Activated CD4-positive, alpha-beta memory T cell treated with anti-CD3 and anti-CD28 coated beads, Interleukin-2, amount 10 ng/mL, durations not matched to agents 7 days and 5 days (primary cell): ENCODE measurements at regions not wholly inside any gene's neighbourhood (a gene's known extent, or its start where the extent isn't known, plus 50 kb on each side); places are given as distances from the start of the nearest gene placed in this dataset.

Experiments
- CTCF ChIA-PET: fragments of 350-600 bp; sonication (Branson Sonifier 250); formaldehyde crosslinking; loops from one replicate; lab custom pipeline; 2021; ENCODE audit warnings: antibody characterized with exemption, inconsistent platforms; lab: Charles Lee
- POLR2A ChIA-PET: fragments of 350-600 bp; sonication (Branson Sonifier 250); formaldehyde crosslinking; loops from one replicate; lab custom pipeline; 2021; ENCODE audit warnings: antibody characterized with exemption; lab: Charles Lee
- DNase-seq: peaks from one replicate; pipeline ENCODE4 v3.0.0-alpha.2; 2020
- H3K27ac Mint-ChIP-seq: one replicate; pipeline ENCODE4 v1.8.0; 2021; ENCODE audit warnings: mild to moderate bottlenecking, mixed read lengths
- H3K27me3 Mint-ChIP-seq: one replicate; pipeline ENCODE4 v1.8.0; 2021; ENCODE audit warnings: mixed read lengths
- H3K36me3 Mint-ChIP-seq: one replicate; pipeline ENCODE4 v1.8.0; 2021; ENCODE audit warnings: low read depth, mixed read lengths
- H3K4me1 Mint-ChIP-seq: one replicate; pipeline ENCODE4 v1.8.0; 2021; ENCODE audit warnings: mixed read lengths
- H3K4me3 Mint-ChIP-seq: one replicate; pipeline ENCODE4 v1.8.0; 2021; ENCODE audit warnings: mild to moderate bottlenecking, mixed read lengths
- H3K9me3 Mint-ChIP-seq: one replicate; pipeline ENCODE4 v1.8.0; 2021; ENCODE audit warnings: mixed read lengths

DNA sequence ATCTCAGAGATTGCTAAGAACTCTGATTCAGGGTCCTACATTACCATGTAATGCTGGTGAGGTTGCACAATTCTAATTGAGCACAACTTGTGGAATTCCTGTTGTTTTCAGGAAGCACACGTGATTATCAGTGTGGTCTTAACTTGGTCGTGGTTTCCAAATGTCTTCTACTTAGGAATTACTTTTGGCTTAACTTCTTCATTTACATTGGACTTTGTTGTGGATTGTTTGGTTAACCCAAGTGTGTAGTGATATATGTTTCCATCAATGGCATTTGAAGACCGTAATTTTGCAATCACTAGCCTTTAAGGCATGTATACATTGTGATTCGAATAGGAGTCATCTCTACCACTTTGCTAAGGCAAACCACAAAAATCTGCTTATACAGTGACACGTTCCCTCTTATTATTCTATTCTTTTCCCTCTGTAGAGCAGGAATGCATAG is 373.3 kb downstream of the IRS1 start:
- CTCF ChIA-PET: no interaction called here
- DNase-seq: no peak
- POLR2A ChIA-PET: no interaction called here
- peaks cover 23% of the 10 kb centered on the region for H3K27me3 Mint-ChIP-seq
- no peak overlapping the region for H3K4me3 Mint-ChIP-seq
- no peaks in the 10 kb centered on the region for H3K9me3 Mint-ChIP-seq
- H3K36me3 Mint-ChIP-seq: no peaks in the 10 kb centered on the region
- peaks cover 32% of the 10 kb centered on the region for H3K4me1 Mint-ChIP-seq
- no peak overlapping the region for H3K27ac Mint-ChIP-seq

DNA sequence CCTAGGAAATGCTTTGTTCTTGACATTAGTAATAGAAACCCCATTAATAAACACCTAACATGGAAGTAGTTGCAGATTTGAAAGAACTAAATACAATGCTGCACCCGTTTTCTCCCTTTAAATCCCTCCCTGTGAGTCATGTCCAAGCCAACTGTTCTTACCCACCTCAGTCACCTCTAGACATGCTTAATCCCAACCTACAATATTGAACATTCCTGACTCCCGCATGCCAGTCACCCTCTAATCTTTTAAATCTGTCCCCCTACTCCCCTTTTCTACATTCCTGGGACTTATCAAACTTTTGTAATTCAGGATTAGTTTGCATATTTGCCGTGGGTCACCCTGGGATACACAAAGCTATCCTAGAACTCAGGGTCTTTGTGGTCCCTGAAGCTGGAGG is 374.6 kb downstream of the IRS1 start:
- no peak overlapping the region for H3K4me3 Mint-ChIP-seq
- ChIA-PET CTCF (no interaction called here), POLR2A (no interaction called here)
- H3K27ac Mint-ChIP-seq: no peak overlapping the region
- peaks cover 36% of the 10 kb centered on the region for H3K4me1 Mint-ChIP-seq
- H3K27me3 Mint-ChIP-seq: peaks cover 17% of the 10 kb centered on the region
- no peaks in the 10 kb centered on the region for H3K36me3 Mint-ChIP-seq
- no peak for DNase-seq
- H3K9me3 Mint-ChIP-seq: no peaks in the 10 kb centered on the region

DNA sequence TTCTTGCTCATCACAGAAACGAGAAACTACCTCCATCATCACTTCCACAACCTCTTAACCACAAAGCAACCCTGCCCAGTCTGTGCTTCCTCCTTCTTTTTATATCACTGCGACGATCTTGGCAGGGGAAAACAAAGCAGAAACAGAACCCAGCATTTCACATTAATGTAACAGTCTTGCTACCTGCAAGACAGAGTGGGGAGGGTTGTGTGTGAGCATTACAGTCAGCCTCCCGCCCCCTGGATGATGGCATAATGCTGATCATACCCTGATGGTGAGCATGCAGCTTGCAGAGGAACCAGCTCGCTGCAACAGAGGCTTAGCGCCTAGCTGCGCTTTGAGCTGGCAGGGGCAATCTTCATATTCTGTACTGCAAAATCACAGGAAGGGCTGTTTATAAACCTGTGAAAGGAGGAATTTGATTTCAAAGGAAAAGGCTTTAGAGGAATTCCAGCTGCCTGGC is 376.1 kb downstream of the IRS1 start:
- H3K27me3 Mint-ChIP-seq: peaks cover 14% of the 10 kb centered on the region
- peak overlapping the region; percentile 52 for H3K4me3 Mint-ChIP-seq
- H3K9me3 Mint-ChIP-seq: no peaks in the 10 kb centered on the region
- CTCF ChIA-PET: interaction anchor here (1.0 to 1.5 kb wide), 4 partner anchors 9 to 379 kb away, joined by 3 to 5 read pairs (median 4); no protein-coding TSS in a partner anchor
- peaks cover 36% of the 10 kb centered on the region for H3K4me1 Mint-ChIP-seq
- POLR2A ChIA-PET: interaction anchor here (0.7 to 1.2 kb wide), 2 partner anchors 227 to 229 kb away, joined by 3 read pairs; no protein-coding TSS in a partner anchor
- DNase-seq: peak; percentile 72
- H3K27ac Mint-ChIP-seq: peak overlapping the region; percentile 38
- H3K36me3 Mint-ChIP-seq: no peaks in the 10 kb centered on the region

- DNase-seq: no peak
- H3K27ac Mint-ChIP-seq: no peak overlapping the region
- POLR2A ChIA-PET: no interaction called here
These were observed 379.0 kb downstream of the IRS1 start for GRCh38 chr2:226420646-226421045.

GRCh38 chr2:226418521-226418920 is 381.1 kb downstream of the IRS1 start:
- DNase-seq: no peak
- ChIA-PET CTCF (no interaction called here), POLR2A (no interaction called here)
- Mint-ChIP-seq H3K27ac (no peak overlapping the region), H3K27me3 (peaks cover 3% of the 10 kb centered on the region), H3K36me3 (no peaks in the 10 kb centered on the region), H3K4me1 (peaks cover 14% of the 10 kb centered on the region), H3K9me3 (no peaks in the 10 kb centered on the region), H3K4me3 (no peak overlapping the region)

More at GRCh38 chr2:226420646-226421045, 379.0 kb downstream of the IRS1 start:
- H3K27me3 Mint-ChIP-seq: peaks cover 15% of the 10 kb centered on the region
- no peaks in the 10 kb centered on the region for H3K9me3 Mint-ChIP-seq
- H3K4me3 Mint-ChIP-seq: no peak overlapping the region
- peaks cover 31% of the 10 kb centered on the region for H3K4me1 Mint-ChIP-seq
- no peaks in the 10 kb centered on the region for H3K36me3 Mint-ChIP-seq
- CTCF ChIA-PET: interaction anchor here (1.4 kb wide), 1 partner anchor 382 kb away, joined by 3 read pairs; no protein-coding TSS in a partner anchor

- POLR2A ChIA-PET: no interaction called here
- peaks cover 3% of the 10 kb centered on the region for H3K9me3 Mint-ChIP-seq
- CTCF ChIA-PET: no interaction called here
- no peak overlapping the region for H3K27ac Mint-ChIP-seq
- H3K4me1 Mint-ChIP-seq: no peaks in the 10 kb centered on the region
- peaks cover 3% of the 10 kb centered on the region for H3K27me3 Mint-ChIP-seq
- H3K36me3 Mint-ChIP-seq: no peaks in the 10 kb centered on the region
- H3K4me3 Mint-ChIP-seq: no peak overlapping the region
- no peak for DNase-seq
These were observed 385.3 kb downstream of the IRS1 start for GRCh38 chr2:226414335-226414734.

DNA sequence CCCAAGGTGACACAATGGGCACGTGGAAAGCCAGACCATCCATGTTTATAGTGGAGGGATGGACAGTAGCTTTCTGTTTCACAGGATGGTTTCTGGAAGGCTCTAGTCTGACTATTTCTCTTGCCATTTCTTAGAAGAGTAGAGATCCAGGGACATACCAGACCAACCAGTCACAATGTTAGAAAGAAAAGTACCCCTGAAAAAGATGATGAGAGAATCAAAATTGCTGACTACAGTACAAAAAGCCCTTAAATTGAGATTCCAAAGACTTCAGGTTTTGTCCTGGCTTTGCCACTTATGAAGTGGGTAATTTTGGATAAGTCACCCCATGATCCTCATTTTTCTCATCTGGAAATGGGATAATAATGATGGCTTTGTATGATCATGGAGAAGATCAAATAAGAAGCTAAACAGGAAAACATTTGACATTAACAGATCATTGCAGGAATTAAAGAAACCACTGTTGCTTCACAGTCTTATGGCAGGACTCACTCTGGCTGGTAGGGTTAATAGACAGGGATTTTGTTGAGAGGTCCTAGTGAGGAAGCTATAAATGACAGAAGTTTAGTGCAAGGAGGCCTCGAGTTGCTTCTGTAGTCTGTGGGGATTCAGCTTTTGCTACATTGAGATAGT is 386.0 kb downstream of the IRS1 start:
- DNase-seq: no peak
- H3K36me3 Mint-ChIP-seq: no peaks in the 10 kb centered on the region
- no peak overlapping the region for H3K27ac Mint-ChIP-seq
- no peak overlapping the region for H3K4me3 Mint-ChIP-seq
- CTCF ChIA-PET: no interaction called here
- POLR2A ChIA-PET: no interaction called here
- peaks cover 3% of the 10 kb centered on the region for H3K27me3 Mint-ChIP-seq
- H3K4me1 Mint-ChIP-seq: no peaks in the 10 kb centered on the region
- H3K9me3 Mint-ChIP-seq: peaks cover 3% of the 10 kb centered on the region

- Mint-ChIP-seq H3K27me3 (peaks cover 1% of the 10 kb centered on the region), H3K9me3 (peaks cover 3% of the 10 kb centered on the region), H3K4me3 (no peak overlapping the region), H3K27ac (no peak overlapping the region), H3K4me1 (no peaks in the 10 kb centered on the region), H3K36me3 (no peaks in the 10 kb centered on the region)
- ChIA-PET CTCF (no interaction called here), POLR2A (no interaction called here)
- no peak for DNase-seq
These were observed 387.8 kb downstream of the IRS1 start for GRCh38 chr2:226411727-226412360.

- DNase-seq: no peak
- Mint-ChIP-seq H3K27ac (no peak overlapping the region), H3K36me3 (no peaks in the 10 kb centered on the region), H3K4me3 (no peak overlapping the region), H3K27me3 (peaks cover 2% of the 10 kb centered on the region), H3K4me1 (no peaks in the 10 kb centered on the region), H3K9me3 (peaks cover 3% of the 10 kb centered on the region)
- POLR2A ChIA-PET: no interaction called here
- CTCF ChIA-PET: no interaction called here
These were observed 388.4 kb downstream of the IRS1 start for GRCh38 chr2:226411205-226411604.

DNA sequence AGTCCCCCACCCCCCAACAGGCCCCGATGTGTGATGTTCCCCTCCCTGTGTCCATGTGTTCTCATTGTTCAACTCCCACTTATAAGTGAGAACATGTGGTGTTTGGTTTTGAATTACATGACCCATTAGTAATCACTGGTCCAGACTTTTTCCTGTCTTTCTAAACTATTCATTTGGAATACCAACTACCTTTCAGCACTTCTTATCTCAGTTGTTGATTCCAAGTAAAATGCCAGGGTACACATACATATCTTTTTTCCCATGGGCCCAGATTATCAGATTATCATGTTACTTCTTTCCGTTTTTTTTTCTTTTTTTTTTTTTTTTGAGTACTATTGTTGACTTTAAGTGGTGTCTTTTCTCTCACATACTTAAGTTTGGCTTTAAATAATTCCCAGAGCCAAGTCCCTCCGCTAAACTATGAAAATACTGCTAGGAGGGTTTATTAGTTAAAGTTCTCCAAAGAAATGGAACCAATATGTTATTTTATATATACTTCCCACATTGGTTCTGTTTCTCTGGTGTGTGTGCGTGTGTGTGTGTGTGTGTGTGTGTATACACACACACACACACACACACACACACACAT is 389.3 kb downstream of the IRS1 start:
- Mint-ChIP-seq H3K4me3 (no peak overlapping the region), H3K27me3 (peaks cover 5% of the 10 kb centered on the region), H3K9me3 (peaks cover 3% of the 10 kb centered on the region), H3K4me1 (no peaks in the 10 kb centered on the region), H3K27ac (no peak overlapping the region), H3K36me3 (no peaks in the 10 kb centered on the region)
- no peak for DNase-seq
- ChIA-PET CTCF (no interaction called here), POLR2A (no interaction called here)

GRCh38 chr2:226409134-226409533 is 390.5 kb downstream of the IRS1 start:
- CTCF ChIA-PET: no interaction called here
- POLR2A ChIA-PET: no interaction called here
- no peak overlapping the region for H3K4me3 Mint-ChIP-seq
- no peak overlapping the region for H3K27ac Mint-ChIP-seq
- H3K27me3 Mint-ChIP-seq: peaks cover 7% of the 10 kb centered on the region
- H3K9me3 Mint-ChIP-seq: peaks cover 3% of the 10 kb centered on the region
- no peaks in the 10 kb centered on the region for H3K36me3 Mint-ChIP-seq
- DNase-seq: no peak
- H3K4me1 Mint-ChIP-seq: no peaks in the 10 kb centered on the region

DNA sequence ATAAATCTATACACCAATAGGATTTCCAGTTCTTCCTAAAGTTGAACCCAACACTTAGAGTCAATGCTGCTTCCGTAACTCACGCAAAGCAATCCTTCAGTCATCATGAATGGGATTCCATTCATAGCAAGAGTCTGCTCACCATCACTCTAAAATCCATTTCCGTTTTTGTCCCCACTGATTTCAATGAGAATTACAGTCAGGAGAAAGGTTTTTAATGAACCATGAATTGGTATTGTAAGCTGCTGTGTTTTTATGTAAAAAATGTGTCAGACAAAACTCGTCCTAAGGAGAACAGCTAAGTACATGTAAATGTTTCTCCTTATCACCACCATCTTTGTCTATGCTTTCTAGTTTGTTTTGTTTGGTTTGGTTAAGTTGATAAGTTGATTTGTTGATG is 391.5 kb downstream of the IRS1 start:
- no peak for DNase-seq
- peaks cover 11% of the 10 kb centered on the region for H3K27me3 Mint-ChIP-seq
- POLR2A ChIA-PET: no interaction called here
- CTCF ChIA-PET: no interaction called here
- H3K9me3 Mint-ChIP-seq: peaks cover 3% of the 10 kb centered on the region
- H3K4me1 Mint-ChIP-seq: no peaks in the 10 kb centered on the region
- no peaks in the 10 kb centered on the region for H3K36me3 Mint-ChIP-seq
- H3K27ac Mint-ChIP-seq: no peak overlapping the region
- H3K4me3 Mint-ChIP-seq: no peak overlapping the region

DNA sequence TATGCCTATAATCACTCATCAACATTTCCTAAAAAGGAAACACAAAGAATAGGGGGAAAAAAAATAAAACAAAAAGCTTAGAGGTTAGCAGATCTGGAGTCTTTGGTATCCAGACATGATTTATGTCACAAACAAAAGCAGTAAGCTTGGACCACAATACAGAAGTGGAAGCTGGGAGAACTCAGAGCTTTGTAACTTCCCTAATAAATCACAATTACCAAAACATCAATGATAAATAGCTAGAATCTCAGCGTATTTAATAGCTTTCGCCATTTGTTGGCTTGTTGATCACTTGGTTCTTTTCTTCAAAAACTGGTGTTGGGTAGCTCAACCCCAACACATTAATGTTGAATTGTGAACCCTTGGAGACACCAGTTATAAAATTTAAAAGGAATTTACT is 392.5 kb downstream of the IRS1 start:
- no peaks in the 10 kb centered on the region for H3K4me1 Mint-ChIP-seq
- ChIA-PET CTCF (no interaction called here), POLR2A (no interaction called here)
- DNase-seq: no peak
- H3K36me3 Mint-ChIP-seq: no peaks in the 10 kb centered on the region
- H3K27me3 Mint-ChIP-seq: peaks cover 11% of the 10 kb centered on the region
- no peak overlapping the region for H3K27ac Mint-ChIP-seq
- no peak overlapping the region for H3K4me3 Mint-ChIP-seq
- H3K9me3 Mint-ChIP-seq: peaks cover 3% of the 10 kb centered on the region
